Ishikawa (cell line): ENCODE measurements at regions not wholly inside any gene's neighbourhood (a gene's known extent, or its start where the extent isn't known, plus 50 kb on each side); places are given as distances from the start of the nearest gene placed in this dataset.

Experiments
- CEBPB ChIP-seq: IDR thresholded peaks from 2 replicates; pipeline ENCODE4 v1.6.1; 2012
- CREB1 ChIP-seq: IDR thresholded peaks from 2 replicates; pipeline ENCODE4 v1.6.1; 2012; ENCODE audit warnings: low read depth
- EGR1 ChIP-seq: IDR thresholded peaks from 2 replicates; pipeline ENCODE4 v1.6.1; 2012
- EP300 ChIP-seq: IDR thresholded peaks from 2 replicates; pipeline ENCODE4 v1.6.1; 2012; ENCODE audit warnings: borderline replicate concordance
- FOXM1 ChIP-seq: IDR thresholded peaks from 2 replicates; pipeline ENCODE4 v1.6.1; 2012; ENCODE audit warnings: low read depth, borderline replicate concordance
- NFIC ChIP-seq: IDR thresholded peaks from 2 replicates; pipeline ENCODE4 v1.6.1; 2012
- RAD21 ChIP-seq: IDR thresholded peaks from 2 replicates; pipeline ENCODE4 v1.6.1; 2012; ENCODE audit warnings: low read depth
- TAF1 ChIP-seq: IDR thresholded peaks from 2 replicates; pipeline ENCODE4 v1.6.1; 2012; ENCODE audit warnings: low read depth, mild to moderate bottlenecking
- TCF12 ChIP-seq: IDR thresholded peaks from 2 replicates; pipeline ENCODE4 v1.6.1; 2012; ENCODE audit warnings: low read depth
- TEAD4 ChIP-seq: IDR thresholded peaks from 2 replicates; pipeline ENCODE4 v1.6.1; 2012
- YY1 ChIP-seq: IDR thresholded peaks from 2 replicates; pipeline ENCODE4 v1.6.1; 2012; ENCODE audit warnings: low read depth
- ZBTB7A ChIP-seq: IDR thresholded peaks from 2 replicates; pipeline ENCODE4 v1.6.1; 2012; ENCODE audit warnings: low read depth
- TF ChIP-seq, protein P1 (sequence below): IDR thresholded peaks from 2 replicates; pipeline ENCODE4 v1.6.1; 2012
- TF ChIP-seq, protein P2 (sequence below): IDR thresholded peaks from 2 replicates; pipeline ENCODE4 v1.6.1; 2012; ENCODE audit warnings: low read depth, mild to moderate bottlenecking
- TF ChIP-seq, protein P3 (sequence below): IDR thresholded peaks from 2 replicates; pipeline ENCODE4 v1.6.1; 2012

DNA sequence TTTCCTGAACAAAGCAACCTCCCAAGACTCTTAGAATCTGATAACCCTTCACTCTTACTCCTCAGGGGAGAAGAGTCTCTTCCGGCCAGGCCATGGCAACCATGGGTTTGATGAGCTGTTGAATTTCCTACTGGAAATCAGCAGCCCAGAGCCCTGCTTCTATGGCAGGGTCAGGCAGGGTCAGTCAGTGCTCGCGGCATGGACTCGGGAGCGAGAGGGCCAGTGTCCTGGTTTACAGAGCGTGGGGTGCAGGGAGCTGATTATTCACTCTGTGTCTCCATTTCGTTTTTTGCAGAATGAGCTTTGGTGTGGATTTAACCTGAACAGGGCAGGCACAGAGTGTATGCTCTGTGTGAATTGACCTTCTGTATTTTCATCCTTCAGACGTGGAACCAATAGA, 340.6 kb upstream of the SFSWAP start:
- TF ChIP-seq EGR1 (no peak), TCF12 (no peak), TAF1 (no peak), CREB1 (no peak), TEAD4 (no peak), CEBPB (no peak)
- TF ChIP-seq, protein P1, sequence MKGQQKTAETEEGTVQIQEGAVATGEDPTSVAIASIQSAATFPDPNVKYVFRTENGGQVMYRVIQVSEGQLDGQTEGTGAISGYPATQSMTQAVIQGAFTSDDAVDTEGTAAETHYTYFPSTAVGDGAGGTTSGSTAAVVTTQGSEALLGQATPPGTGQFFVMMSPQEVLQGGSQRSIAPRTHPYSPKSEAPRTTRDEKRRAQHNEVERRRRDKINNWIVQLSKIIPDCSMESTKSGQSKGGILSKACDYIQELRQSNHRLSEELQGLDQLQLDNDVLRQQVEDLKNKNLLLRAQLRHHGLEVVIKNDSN = no peak

DNA sequence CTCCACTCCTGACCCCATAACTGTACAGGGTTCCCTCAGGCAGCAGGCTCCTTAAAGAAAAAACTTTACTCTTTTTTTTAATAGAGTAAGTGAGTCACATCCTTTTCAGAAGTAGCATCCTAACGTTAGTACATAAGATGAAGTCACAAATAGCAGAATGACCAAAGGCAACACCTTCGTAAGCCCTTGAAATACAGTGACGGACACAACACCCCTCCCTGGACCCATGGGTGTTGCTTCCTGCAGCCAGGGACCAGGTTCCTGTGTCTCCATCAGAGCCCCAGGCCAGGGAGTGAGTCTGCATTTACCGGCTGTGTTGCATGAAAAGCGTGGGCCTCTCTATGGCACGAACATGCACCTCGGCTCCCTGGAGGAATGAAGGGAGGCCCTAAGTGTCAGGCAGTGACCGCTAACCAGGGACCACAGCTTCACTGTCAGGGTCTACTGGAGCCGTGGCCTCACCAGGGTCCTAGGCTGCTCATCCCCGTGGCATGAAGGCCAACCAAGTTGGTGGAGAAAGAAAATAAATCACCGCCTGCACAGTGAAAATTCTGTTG, 340.0 kb upstream of the SFSWAP start:
- TF ChIP-seq CREB1 = no peak
- TF ChIP-seq, protein P1 = no peak
- no peak for TF ChIP-seq EGR1
- no peak for TF ChIP-seq TAF1

DNA sequence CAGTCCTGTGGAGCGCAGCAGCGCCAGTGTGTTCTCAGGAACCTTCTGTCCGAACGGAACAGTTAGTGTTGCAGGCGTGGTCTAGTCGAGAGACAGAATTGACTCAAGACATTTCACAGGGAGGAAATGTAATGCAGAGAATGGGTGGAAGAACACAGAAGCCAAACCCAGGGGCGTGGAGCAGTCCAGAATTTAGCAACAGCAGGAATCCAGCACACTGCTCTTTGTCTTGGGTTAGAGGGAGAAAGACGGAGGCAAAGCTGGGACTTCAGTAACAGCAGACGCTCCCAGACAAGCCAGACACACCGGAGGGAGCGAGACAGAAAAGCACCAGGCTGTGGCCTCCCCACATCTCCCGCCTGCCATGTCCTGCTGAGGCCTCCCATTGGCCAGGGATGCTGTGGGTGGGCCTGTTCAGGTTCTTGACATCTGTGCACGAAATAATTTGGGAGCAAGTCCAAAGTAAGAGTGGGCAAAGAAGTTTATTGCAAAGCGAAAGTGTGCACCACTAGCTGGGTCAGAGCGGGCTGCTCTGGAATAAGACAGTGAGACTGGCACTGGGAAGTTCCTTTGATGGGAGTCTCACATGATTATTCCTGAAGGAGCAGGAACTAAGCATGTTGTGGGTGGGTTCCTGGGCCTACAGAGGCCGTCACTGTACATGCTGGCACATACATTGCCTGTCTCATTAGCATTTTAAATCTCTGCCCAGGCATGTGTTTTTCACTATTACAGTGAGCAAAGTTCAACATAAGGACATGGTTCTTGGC, 339.3 kb upstream of the SFSWAP start:
- TF ChIP-seq, protein P2, sequence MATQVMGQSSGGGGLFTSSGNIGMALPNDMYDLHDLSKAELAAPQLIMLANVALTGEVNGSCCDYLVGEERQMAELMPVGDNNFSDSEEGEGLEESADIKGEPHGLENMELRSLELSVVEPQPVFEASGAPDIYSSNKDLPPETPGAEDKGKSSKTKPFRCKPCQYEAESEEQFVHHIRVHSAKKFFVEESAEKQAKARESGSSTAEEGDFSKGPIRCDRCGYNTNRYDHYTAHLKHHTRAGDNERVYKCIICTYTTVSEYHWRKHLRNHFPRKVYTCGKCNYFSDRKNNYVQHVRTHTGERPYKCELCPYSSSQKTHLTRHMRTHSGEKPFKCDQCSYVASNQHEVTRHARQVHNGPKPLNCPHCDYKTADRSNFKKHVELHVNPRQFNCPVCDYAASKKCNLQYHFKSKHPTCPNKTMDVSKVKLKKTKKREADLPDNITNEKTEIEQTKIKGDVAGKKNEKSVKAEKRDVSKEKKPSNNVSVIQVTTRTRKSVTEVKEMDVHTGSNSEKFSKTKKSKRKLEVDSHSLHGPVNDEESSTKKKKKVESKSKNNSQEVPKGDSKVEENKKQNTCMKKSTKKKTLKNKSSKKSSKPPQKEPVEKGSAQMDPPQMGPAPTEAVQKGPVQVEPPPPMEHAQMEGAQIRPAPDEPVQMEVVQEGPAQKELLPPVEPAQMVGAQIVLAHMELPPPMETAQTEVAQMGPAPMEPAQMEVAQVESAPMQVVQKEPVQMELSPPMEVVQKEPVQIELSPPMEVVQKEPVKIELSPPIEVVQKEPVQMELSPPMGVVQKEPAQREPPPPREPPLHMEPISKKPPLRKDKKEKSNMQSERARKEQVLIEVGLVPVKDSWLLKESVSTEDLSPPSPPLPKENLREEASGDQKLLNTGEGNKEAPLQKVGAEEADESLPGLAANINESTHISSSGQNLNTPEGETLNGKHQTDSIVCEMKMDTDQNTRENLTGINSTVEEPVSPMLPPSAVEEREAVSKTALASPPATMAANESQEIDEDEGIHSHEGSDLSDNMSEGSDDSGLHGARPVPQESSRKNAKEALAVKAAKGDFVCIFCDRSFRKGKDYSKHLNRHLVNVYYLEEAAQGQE = no peak
- TF ChIP-seq TCF12 (no peak), EP300 (no peak)
- TF ChIP-seq, protein P1 = no peak

DNA sequence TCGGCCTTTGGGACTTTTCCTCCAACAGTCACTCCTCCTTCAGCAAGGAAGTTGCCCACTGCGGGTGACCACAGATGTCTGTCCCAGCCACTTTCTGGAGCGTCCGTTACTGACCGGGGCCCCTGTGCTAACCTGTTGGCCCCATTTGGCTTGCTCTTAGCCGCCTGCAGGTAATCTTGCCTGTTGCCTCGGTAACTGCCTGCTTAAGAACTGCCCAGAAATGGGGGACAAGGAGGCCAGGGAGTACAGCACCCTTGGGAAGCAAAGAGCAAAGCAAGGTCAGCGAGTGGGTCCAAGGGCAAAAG, 338.8 kb upstream of the SFSWAP start:
- TF ChIP-seq, protein P1 = no peak
- TF ChIP-seq TEAD4 = no peak
- TF ChIP-seq, protein P2 = no peak
- no peak for TF ChIP-seq ZBTB7A

DNA sequence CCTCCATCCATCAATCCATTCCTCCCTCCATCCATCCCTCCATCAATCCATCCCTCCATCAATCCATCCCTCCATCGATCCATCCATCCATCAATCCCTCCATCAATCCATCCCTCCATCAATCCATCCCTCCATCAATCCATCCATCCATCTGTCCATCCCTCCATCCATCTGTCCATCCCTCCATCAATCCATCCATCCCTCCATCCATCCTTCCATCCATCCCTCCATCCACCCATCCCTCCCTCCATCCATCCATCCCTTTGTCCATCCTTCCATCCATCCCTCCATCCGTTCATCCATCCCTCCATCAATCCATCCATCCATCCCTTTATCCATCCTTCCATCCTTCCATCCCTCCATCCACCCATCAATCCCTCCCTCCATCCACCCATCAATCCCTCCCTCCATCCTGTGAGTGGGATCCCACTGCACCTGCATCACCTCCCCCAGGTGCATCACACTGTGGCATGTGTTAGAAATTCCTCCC, 338.1 kb upstream of the SFSWAP start:
- TF ChIP-seq TCF12 = no peak
- no peak for TF ChIP-seq FOXM1
- TF ChIP-seq, protein P2 = no peak
- no peak for TF ChIP-seq EGR1
- no peak for TF ChIP-seq TEAD4
- no peak for TF ChIP-seq ZBTB7A
- TF ChIP-seq, protein P3, sequence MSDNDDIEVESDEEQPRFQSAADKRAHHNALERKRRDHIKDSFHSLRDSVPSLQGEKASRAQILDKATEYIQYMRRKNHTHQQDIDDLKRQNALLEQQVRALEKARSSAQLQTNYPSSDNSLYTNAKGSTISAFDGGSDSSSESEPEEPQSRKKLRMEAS = no peak
- TF ChIP-seq EP300 = no peak
- no peak for TF ChIP-seq CEBPB
- TF ChIP-seq, protein P1 = no peak
- TF ChIP-seq RAD21 = no peak
- no peak for TF ChIP-seq CREB1
- no peak for TF ChIP-seq NFIC
- no peak for TF ChIP-seq TAF1
- no peak for TF ChIP-seq YY1
